Activated B cell treated with CpG ODN at 0.5 μM for 24 hours (primary cell): ENCODE measurements at regions not wholly inside any gene's neighbourhood (a gene's known extent, or its start where the extent isn't known, plus 50 kb on each side); places are given as distances from the start of the nearest gene placed in this dataset.

ENCODE experiments used
- ATAC-seq: fragments of 200-7000 bp; cut with Tn5 transposase; one replicate; pipeline ENCODE4 v1.10.0; 2021; ENCODE audit warnings: low read depth, mild to moderate bottlenecking, moderate library complexity
- CTCF ChIA-PET: fragments of 350-600 bp; sonication (Branson Sonifier 250); formaldehyde crosslinking; loops from one replicate; lab custom pipeline; 2021; ENCODE audit warnings: antibody characterized with exemption; lab: Charles Lee
- POLR2A ChIA-PET: fragments of 350-600 bp; sonication (Branson Sonifier 250); formaldehyde crosslinking; loops from one replicate; lab custom pipeline; 2021; ENCODE audit warnings: antibody characterized with exemption; lab: Charles Lee
- DNase-seq: peaks from one replicate; pipeline ENCODE4 v3.0.0; 2022
- H3K27ac Mint-ChIP-seq: one replicate; pipeline ENCODE4 v1.8.0; 2020; ENCODE audit warnings: mixed read lengths
- H3K27me3 Mint-ChIP-seq: one replicate; pipeline ENCODE4 v1.8.0; 2021; ENCODE audit warnings: mixed read lengths
- H3K36me3 Mint-ChIP-seq: one replicate; pipeline ENCODE4 v1.8.0; 2021; ENCODE audit warnings: low read depth, mixed read lengths
- H3K4me1 Mint-ChIP-seq: one replicate; pipeline ENCODE4 v1.8.0; 2021; ENCODE audit warnings: mixed read lengths
- H3K4me3 Mint-ChIP-seq: one replicate; pipeline ENCODE4 v1.8.0; 2020; ENCODE audit warnings: mild to moderate bottlenecking, mixed read lengths
- H3K9me3 Mint-ChIP-seq: one replicate; pipeline ENCODE4 v1.8.0; 2020; ENCODE audit warnings: mixed read lengths
- CTCF ChIP-seq: fragments of 200-600 bp; IDR thresholded peaks from one replicate; pipeline ENCODE4 v1.8.0; 2022; ENCODE audit warnings: antibody characterized with exemption, mild to moderate bottlenecking
- intact Hi-C: fragments of 100-400 bp; cut with micrococcal nuclease; formaldehyde crosslinking; loops from one replicate; pipeline ENCODE4 v1.15.1; 2024

DNA sequence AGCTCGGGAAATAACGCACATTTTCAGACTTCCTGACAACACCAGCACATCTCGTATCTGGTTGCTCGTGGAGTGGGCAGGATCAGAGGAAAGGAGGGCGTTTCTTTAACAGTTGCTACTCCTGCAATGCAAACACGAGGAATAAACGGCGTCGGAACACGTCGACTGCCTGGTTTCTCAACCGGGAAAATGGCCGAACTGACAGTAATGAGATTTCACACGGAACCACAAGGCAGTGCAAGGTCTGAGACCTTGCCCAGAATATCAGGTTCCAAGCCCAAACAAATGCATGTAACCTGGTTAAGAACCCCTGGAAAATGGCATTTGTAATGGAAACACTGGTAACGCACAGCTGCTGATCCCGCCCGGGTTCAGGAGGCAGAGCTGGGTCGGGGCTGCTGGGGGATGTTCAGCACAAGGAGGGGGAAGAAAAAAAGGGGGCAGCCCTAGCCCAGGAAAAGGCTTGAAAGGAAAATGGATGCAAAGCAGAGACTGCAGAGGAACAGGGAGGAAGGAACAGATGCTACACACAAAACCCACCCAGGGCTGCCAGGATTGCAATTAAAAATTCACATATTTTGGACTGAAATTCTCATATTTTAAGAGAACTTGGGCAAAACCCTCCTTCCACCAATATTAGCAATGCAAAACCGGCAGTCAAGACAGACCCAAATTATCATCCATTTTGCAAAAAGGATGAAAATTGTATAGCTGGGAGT, 61.6 kb upstream of the KLHL29 start:
- TF ChIP-seq CTCF = no peak
- ChIA-PET CTCF (no interaction called here), POLR2A (no interaction called here)
- intact Hi-C loops = no loop called here
- H3K27me3 Mint-ChIP-seq = peaks cover 18% of the 10 kb centered on the region
- no peaks in the 10 kb centered on the region for H3K9me3 Mint-ChIP-seq
- DNase-seq = no peak
- no peak for ATAC-seq
- no peaks in the 10 kb centered on the region for H3K4me1 Mint-ChIP-seq
- no peak overlapping the region for H3K27ac Mint-ChIP-seq
- no peaks in the 10 kb centered on the region for H3K36me3 Mint-ChIP-seq
- no peak overlapping the region for H3K4me3 Mint-ChIP-seq

- intact Hi-C loops = no loop called here
- H3K36me3 Mint-ChIP-seq = no peaks in the 10 kb centered on the region
- H3K4me3 Mint-ChIP-seq = no peak overlapping the region
- TF ChIP-seq CTCF = no peak
- ATAC-seq (no peak), DNase-seq (no peak)
- POLR2A ChIA-PET = no interaction called here
- peaks cover 18% of the 10 kb centered on the region for H3K27me3 Mint-ChIP-seq
- H3K4me1 Mint-ChIP-seq = no peaks in the 10 kb centered on the region
- CTCF ChIA-PET = no interaction called here
- H3K27ac Mint-ChIP-seq = no peak overlapping the region
- no peaks in the 10 kb centered on the region for H3K9me3 Mint-ChIP-seq
Measured at GRCh38 chr2:23323917-23324680, 60.9 kb upstream of the KLHL29 start.

- no peak overlapping the region for H3K4me3 Mint-ChIP-seq
- H3K4me1 Mint-ChIP-seq = no peaks in the 10 kb centered on the region
- no peak overlapping the region for H3K27ac Mint-ChIP-seq
- H3K9me3 Mint-ChIP-seq = no peaks in the 10 kb centered on the region
- POLR2A ChIA-PET = no interaction called here
- DNase-seq = no peak
- CTCF ChIA-PET = no interaction called here
- ATAC-seq = no peak
- no peaks in the 10 kb centered on the region for H3K36me3 Mint-ChIP-seq
- no peak for TF ChIP-seq CTCF
- intact Hi-C loops = no loop called here
- peaks cover 7% of the 10 kb centered on the region for H3K27me3 Mint-ChIP-seq
Measured at GRCh38 chr2:23326330-23326729, 58.6 kb upstream of the KLHL29 start.

GRCh38 chr2:23327416-23327815, 57.6 kb upstream of the KLHL29 start:
- POLR2A ChIA-PET = no interaction called here
- H3K9me3 Mint-ChIP-seq = no peaks in the 10 kb centered on the region
- no peak overlapping the region for H3K27ac Mint-ChIP-seq
- no peaks in the 10 kb centered on the region for H3K4me1 Mint-ChIP-seq
- no peaks in the 10 kb centered on the region for H3K36me3 Mint-ChIP-seq
- CTCF ChIA-PET = no interaction called here
- no peak for TF ChIP-seq CTCF
- peaks cover 7% of the 10 kb centered on the region for H3K27me3 Mint-ChIP-seq
- ATAC-seq = no peak
- H3K4me3 Mint-ChIP-seq = no peak overlapping the region
- no peak for DNase-seq
- intact Hi-C loops = no loop called here

- Mint-ChIP-seq H3K27me3 (peaks cover 7% of the 10 kb centered on the region), H3K27ac (no peak overlapping the region), H3K36me3 (no peaks in the 10 kb centered on the region), H3K9me3 (no peaks in the 10 kb centered on the region), H3K4me1 (no peaks in the 10 kb centered on the region), H3K4me3 (no peak overlapping the region)
- CTCF ChIA-PET = no interaction called here
- no peak for TF ChIP-seq CTCF
- ATAC-seq (no peak), DNase-seq (no peak)
- POLR2A ChIA-PET = no interaction called here
- intact Hi-C loops = no loop called here
Measured at GRCh38 chr2:23327887-23328286, 57.1 kb upstream of the KLHL29 start.
